GM10266 (cell line): ENCODE measurements at regions not wholly inside any gene's neighbourhood (a gene's known extent, or its start where the extent isn't known, plus 50 kb on each side); places are given as distances from the start of the nearest gene placed in this dataset.

Experiments
- DNase-seq: peaks from one replicate; pipeline ENCODE4 v3.0.0; 2012; ENCODE audit errors: extremely low spot score
- CTCF ChIP-seq: IDR thresholded peaks from 2 replicates; pipeline ENCODE4 v1.5.1; 2012; ENCODE audit warnings: mild to moderate bottlenecking, low read depth; ENCODE audit not compliant: control insufficient read depth, insufficient read depth; ENCODE audit errors: missing control alignments

- DNase-seq, result no peak
- TF ChIP-seq CTCF, result no peak
Measured at GRCh38 chr4:123744664-123745290, 348.2 kb downstream of the SPRY1 start.

GRCh38 chr4:123747016-123747415 is 350.4 kb downstream of the SPRY1 start:
- no peak for TF ChIP-seq CTCF
- DNase-seq, result no peak

GRCh38 chr4:123748806-123749205 is 352.2 kb downstream of the SPRY1 start:
- TF ChIP-seq CTCF, result no peak
- DNase-seq, result no peak

- TF ChIP-seq CTCF, result no peak
- DNase-seq, result no peak
Measured at GRCh38 chr4:123749383-123749782, 352.8 kb downstream of the SPRY1 start.

GRCh38 chr4:123750044-123750443 is 353.4 kb downstream of the SPRY1 start:
- no peak for DNase-seq
- TF ChIP-seq CTCF, result no peak

- DNase-seq, result no peak
- no peak for TF ChIP-seq CTCF
Measured at GRCh38 chr4:123755655-123756054, 359.1 kb downstream of the SPRY1 start.

- no peak for DNase-seq
- TF ChIP-seq CTCF, result no peak
Measured at GRCh38 chr4:123767806-123768205, 371.2 kb downstream of the SPRY1 start.
